ENCODE measurements at regions not wholly inside any gene's neighbourhood (a gene's known extent, or its start where the extent isn't known, plus 50 kb on each side); places are given as distances from the start of the nearest gene placed in this dataset.

DNA sequence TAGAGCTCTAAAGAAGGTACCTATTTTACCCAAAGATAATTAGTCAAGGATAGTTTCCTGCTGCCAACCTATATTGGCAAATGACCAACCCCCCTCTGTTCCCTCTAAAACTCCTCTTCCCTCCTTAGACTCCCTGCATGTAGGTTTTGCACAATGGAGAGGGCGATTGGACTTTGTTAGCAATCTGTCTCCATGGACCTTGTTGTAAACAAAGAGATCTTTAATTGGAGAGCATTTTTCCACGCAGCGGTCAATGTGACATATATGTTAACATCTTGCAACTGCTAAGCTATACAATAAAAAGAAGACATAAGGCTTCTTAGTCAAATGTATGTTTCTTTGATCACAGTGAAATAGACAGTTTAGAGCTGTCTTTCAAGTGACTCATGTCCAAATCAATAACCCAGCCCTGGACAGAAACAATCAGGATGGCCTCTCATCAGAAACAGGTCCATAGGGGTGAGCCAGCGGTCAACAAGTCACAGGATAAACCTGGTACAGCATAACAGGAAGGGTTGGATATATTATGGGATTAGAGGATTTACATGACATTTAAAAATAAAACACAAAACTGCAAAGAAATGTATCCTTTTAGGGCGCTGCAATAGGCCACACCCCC, 69.7 kb upstream of the UBL3 start:
- Histone ChIP-seq H3K4me3 (ENCODE audit: low read depth, low read length) (no peak overlapping the region), H3K27ac (ENCODE audit: extremely low read depth, low read depth, low read length) (no peak overlapping the region), H3K36me3 (ENCODE audit: control insufficient read depth in 2 of 2, insufficient read depth in 1 of 2, low read length in 2 of 2) (no peaks in the 10 kb centered on the region), H3K4me1 (ENCODE audit: control insufficient read depth, insufficient read depth, low read length) (peaks cover 6% of the 10 kb centered on the region; the same call in 1 of the 2 replicates), H3K9me3 (ENCODE audit: control insufficient read depth, insufficient read depth, low read depth, low read length) (no peaks in the 10 kb centered on the region)
- TF ChIP-seq HOXD13 (CRISPR knock-in tag; IDR thresholded peaks at IDR 0.05; ENCODE audit: borderline replicate concordance) (no peak), ZNF155 (tag by site-specific recombination; IDR thresholded peaks at IDR 0.05) (no peak), ZBTB20 (tag by site-specific recombination; IDR thresholded peaks at IDR 0.05) (no peak), RBAK (tag by site-specific recombination; IDR thresholded peaks at IDR 0.05) (no peak), GLIS1 (tag by site-specific recombination; IDR thresholded peaks at IDR 0.05) (no peak)
- CTCF ChIA-PET: interaction anchor here (1.0 to 1.5 kb wide), 3 partner anchors 18 to 185 kb away, joined by 3 to 4 read pairs (median 3); no protein-coding TSS in a partner anchor
- POLR2A ChIA-PET: no interaction called here

DNA sequence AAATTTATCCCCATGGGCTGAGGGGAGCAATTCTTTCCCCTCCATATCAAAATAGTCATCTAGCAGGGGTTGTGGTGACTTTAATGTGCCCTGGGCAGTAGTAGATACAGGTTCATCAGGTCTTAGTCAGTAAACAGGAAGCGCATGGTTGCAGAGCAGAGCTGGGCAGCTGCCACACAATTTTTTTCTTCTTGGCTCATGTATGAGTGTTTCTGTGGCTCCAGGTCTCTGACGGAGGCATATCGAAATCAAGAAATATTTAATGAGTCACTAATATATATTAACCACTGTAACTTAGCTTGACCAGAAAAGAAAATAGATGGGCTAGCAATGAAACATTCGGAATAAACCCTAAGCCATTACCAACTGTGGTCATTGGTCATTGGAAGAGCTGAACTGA, 68.4 kb upstream of the UBL3 start:
- Histone ChIP-seq H3K36me3 (ENCODE audit: control insufficient read depth in 2 of 2, insufficient read depth in 1 of 2, low read length in 2 of 2) (no peaks in the 10 kb centered on the region), H3K9me3 (ENCODE audit: control insufficient read depth, insufficient read depth, low read depth, low read length) (no peaks in the 10 kb centered on the region), H3K4me1 (ENCODE audit: control insufficient read depth, insufficient read depth, low read length) (peaks cover 6% of the 10 kb centered on the region; the same call in 1 of the 2 replicates), H3K4me3 (ENCODE audit: low read depth, low read length) (no peak overlapping the region), H3K27ac (ENCODE audit: extremely low read depth, low read depth, low read length) (no peak overlapping the region)
- ChIA-PET POLR2A (no interaction called here), CTCF (no interaction called here)
- TF ChIP-seq ZNF324 (tag by site-specific recombination; IDR thresholded peaks at IDR 0.05) (no peak), ZNF280D (tag by site-specific recombination; IDR thresholded peaks at IDR 0.05) (no peak), KLF9 (tag by site-specific recombination; IDR thresholded peaks at IDR 0.05; ENCODE audit: low read depth) (no peak), TRIM28 (IDR thresholded peaks at IDR 0.05; ENCODE audit: borderline replicate concordance, low read length) (no peak)
- TF ChIP-seq, protein P1, sequence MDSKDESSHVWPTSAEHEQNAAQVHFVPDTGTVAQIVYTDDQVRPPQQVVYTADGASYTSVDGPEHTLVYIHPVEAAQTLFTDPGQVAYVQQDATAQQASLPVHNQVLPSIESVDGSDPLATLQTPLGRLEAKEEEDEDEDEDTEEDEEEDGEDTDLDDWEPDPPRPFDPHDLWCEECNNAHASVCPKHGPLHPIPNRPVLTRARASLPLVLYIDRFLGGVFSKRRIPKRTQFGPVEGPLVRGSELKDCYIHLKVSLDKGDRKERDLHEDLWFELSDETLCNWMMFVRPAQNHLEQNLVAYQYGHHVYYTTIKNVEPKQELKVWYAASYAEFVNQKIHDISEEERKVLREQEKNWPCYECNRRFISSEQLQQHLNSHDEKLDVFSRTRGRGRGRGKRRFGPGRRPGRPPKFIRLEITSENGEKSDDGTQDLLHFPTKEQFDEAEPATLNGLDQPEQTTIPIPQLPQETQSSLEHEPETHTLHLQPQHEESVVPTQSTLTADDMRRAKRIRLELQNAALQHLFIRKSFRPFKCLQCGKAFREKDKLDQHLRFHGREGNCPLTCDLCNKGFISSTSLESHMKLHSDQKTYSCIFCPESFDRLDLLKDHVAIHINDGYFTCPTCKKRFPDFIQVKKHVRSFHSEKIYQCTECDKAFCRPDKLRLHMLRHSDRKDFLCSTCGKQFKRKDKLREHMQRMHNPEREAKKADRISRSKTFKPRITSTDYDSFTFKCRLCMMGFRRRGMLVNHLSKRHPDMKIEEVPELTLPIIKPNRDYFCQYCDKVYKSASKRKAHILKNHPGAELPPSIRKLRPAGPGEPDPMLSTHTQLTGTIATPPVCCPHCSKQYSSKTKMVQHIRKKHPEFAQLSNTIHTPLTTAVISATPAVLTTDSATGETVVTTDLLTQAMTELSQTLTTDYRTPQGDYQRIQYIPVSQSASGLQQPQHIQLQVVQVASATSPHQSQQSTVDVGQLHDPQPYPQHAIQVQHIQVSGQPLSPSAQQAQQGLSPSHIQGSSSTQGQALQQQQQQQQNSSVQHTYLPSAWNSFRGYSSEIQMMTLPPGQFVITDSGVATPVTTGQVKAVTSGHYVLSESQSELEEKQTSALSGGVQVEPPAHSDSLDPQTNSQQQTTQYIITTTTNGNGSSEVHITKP (tag by site-specific recombination; IDR thresholded peaks at IDR 0.05): no peak

DNA sequence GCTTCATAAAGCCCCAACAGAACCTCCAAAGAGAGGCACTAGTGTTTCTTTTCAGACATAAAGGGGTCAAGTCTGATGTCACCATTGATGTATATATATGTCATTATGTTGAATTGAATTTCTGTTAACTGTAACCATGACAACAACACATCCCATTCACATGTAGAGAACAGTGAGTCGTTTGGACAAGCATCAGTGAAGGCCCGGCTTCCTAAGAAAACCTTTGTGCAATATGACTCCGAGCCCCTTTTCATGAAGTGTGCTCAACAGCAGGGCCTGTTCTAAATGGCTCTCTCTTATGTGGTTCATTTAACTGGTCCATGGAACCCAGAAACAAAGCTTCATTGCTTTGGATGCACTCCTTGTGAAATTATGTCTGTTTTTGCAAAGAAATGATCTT, 67.2 kb upstream of the UBL3 start:
- Histone ChIP-seq H3K4me3 (ENCODE audit: low read depth, low read length) (no peak overlapping the region), H3K36me3 (ENCODE audit: control insufficient read depth in 2 of 2, insufficient read depth in 1 of 2, low read length in 2 of 2) (no peaks in the 10 kb centered on the region), H3K9me3 (ENCODE audit: control insufficient read depth, insufficient read depth, low read depth, low read length) (no peaks in the 10 kb centered on the region), H3K4me1 (ENCODE audit: control insufficient read depth, insufficient read depth, low read length) (no peaks in the 10 kb centered on the region), H3K27ac (ENCODE audit: extremely low read depth, low read depth, low read length) (no peak overlapping the region)
- ChIA-PET CTCF (no interaction called here), POLR2A (no interaction called here)
- TF ChIP-seq, protein P2, sequence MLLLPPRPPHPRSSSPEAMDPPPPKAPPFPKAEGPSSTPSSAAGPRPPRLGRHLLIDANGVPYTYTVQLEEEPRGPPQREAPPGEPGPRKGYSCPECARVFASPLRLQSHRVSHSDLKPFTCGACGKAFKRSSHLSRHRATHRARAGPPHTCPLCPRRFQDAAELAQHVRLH (tag by site-specific recombination; IDR thresholded peaks at IDR 0.05): no peak
- TF ChIP-seq ZNF658 (tag by site-specific recombination; IDR thresholded peaks at IDR 0.05) (no peak), ZNF112 (tag by site-specific recombination; IDR thresholded peaks at IDR 0.05) (no peak), ZNF302 (tag by site-specific recombination; IDR thresholded peaks at IDR 0.05; ENCODE audit: low read depth) (no peak), ZNF2 (tag by site-specific recombination; IDR thresholded peaks at IDR 0.05) (no peak), ZNF138 (tag by site-specific recombination; IDR thresholded peaks at IDR 0.05; ENCODE audit: borderline replicate concordance) (no peak), ZNF394 (tag by site-specific recombination; IDR thresholded peaks at IDR 0.05; ENCODE audit: borderline replicate concordance) (no peak), ZNF184 (tag by site-specific recombination; IDR thresholded peaks at IDR 0.05) (no peak), ZNF266 (tag by site-specific recombination; IDR thresholded peaks at IDR 0.05; ENCODE audit: low read depth) (no peak), SP3 (tag by site-specific recombination; IDR thresholded peaks at IDR 0.05) (no peak), ZNF830 (tag by site-specific recombination; IDR thresholded peaks at IDR 0.05; ENCODE audit: low read depth) (no peak)
- TF ChIP-seq, protein P3, sequence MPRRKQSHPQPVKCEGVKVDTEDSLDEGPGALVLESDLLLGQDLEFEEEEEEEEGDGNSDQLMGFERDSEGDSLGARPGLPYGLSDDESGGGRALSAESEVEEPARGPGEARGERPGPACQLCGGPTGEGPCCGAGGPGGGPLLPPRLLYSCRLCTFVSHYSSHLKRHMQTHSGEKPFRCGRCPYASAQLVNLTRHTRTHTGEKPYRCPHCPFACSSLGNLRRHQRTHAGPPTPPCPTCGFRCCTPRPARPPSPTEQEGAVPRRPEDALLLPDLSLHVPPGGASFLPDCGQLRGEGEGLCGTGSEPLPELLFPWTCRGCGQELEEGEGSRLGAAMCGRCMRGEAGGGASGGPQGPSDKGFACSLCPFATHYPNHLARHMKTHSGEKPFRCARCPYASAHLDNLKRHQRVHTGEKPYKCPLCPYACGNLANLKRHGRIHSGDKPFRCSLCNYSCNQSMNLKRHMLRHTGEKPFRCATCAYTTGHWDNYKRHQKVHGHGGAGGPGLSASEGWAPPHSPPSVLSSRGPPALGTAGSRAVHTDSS (tag by site-specific recombination; IDR thresholded peaks at IDR 0.05): no peak
- TF ChIP-seq, protein P4, sequence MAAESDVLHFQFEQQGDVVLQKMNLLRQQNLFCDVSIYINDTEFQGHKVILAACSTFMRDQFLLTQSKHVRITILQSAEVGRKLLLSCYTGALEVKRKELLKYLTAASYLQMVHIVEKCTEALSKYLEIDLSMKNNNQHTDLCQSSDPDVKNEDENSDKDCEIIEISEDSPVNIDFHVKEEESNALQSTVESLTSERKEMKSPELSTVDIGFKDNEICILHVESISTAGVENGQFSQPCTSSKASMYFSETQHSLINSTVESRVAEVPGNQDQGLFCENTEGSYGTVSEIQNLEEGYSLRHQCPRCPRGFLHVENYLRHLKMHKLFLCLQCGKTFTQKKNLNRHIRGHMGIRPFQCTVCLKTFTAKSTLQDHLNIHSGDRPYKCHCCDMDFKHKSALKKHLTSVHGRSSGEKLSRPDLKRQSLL (tag by site-specific recombination; IDR thresholded peaks at IDR 0.05): no peak
